ENCODE measurements at regions not wholly inside any gene's neighbourhood (a gene's known extent, or its start where the extent isn't known, plus 50 kb on each side); places are given as distances from the start of the nearest gene placed in this dataset.

DNA sequence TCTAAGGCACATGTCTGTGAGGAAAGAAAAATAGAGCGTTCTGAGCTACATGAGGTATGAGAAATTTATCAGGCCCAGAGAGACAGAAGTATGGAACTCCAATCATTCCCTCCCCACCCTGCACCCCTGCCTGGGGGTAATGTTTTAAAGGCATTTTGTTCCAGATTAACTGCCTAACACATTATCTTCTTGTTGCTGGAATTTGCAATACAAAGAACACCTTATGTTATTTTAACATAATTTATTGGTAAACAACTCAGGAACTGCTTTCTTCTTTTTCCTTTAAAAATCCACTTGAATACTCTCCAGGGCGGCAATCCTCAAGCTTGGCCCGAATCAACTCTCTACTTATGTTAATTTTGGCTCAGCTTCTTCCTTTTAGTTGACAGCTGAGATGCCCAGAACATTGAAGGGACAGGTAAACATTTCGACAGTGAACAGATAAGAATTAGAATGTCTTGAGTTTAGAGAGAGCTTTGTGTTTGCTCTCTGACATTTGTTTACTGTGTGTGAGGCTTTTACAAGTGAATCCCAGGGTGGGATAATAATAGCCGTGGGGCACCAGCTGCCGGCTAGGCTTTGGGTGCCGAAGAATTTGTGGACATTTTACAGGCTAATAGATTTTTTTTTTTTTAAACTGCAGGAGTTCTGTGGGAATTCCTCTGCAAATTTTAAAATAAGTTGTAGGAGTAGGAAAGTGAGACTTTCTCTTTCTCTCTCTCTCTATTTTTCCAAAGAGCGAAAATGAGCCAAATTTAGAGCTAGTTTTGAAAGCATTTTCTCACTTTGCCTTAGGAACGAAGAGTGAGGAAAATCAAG is 96.4 kb upstream of the TAF11L2 start:
- no TSS peak for BruUV-seq (replicated peaks)
- Histone ChIP-seq H4K8ac (ENCODE audit: low read depth in 2 of 2, low read length in 2 of 2) (no peak overlapping the region), H3K27me3 (ENCODE audit: control insufficient read depth, insufficient read depth, low read length) (peaks cover 18% of the 10 kb centered on the region), H3K9ac (ENCODE audit: low read depth, low read length) (no peak overlapping the region), H4K91ac (ENCODE audit: insufficient read depth, low read depth, low read length) (no peak overlapping the region), H3K4me1 (ENCODE audit: control insufficient read depth, insufficient read depth, low read length) (peaks cover 6% of the 10 kb centered on the region), H3K4ac (ENCODE audit: low read depth, low read length) (no peak overlapping the region), H2AK9ac (replicated peaks; ENCODE audit: low read depth, low read length, poor library complexity) (no peak overlapping the region), H3K56ac (ENCODE audit: extremely low read depth, insufficient read depth, low read length) (no peak overlapping the region), H3K9me1 (ENCODE audit: insufficient read depth, low read length) (peaks cover 12% of the 10 kb centered on the region), H2BK5ac (ENCODE audit: low read depth, low read length, poor library complexity, severe bottlenecking) (no peak overlapping the region), H2BK15ac (ENCODE audit: low read depth, low read length) (no peak overlapping the region), H3K9me3 (ENCODE audit: control insufficient read depth, insufficient read depth, low read length) (no peaks in the 10 kb centered on the region), H4K20me1 (ENCODE audit: insufficient read depth, low read length) (no peaks in the 10 kb centered on the region), H3K23ac (ENCODE audit: low read depth, low read length) (no peak overlapping the region), H3K79me1 (ENCODE audit: low read depth in 1 of 2, low read length in 2 of 2) (no peaks in the 10 kb centered on the region), H2BK120ac (ENCODE audit: low read depth, low read length) (no peak overlapping the region), H3K36me3 (ENCODE audit: control insufficient read depth, insufficient read depth, low read length) (no peaks in the 10 kb centered on the region), H3K18ac (ENCODE audit: low read depth, low read length) (no peak overlapping the region), H2AFZ (replicated peaks; ENCODE audit: low read length, poor library complexity) (no peak overlapping the region), H3K4me3 (ENCODE audit: insufficient read depth, low read depth, low read length) (no peak overlapping the region), H3K27ac (ENCODE audit: insufficient read depth, low read length) (no peak overlapping the region), H2BK20ac (ENCODE audit: low read depth, low read length) (no peak overlapping the region), H3K4me2 (ENCODE audit: low read depth, low read length) (no peak overlapping the region), H4K5ac (ENCODE audit: low read depth, low read length) (no peak overlapping the region), H2AK5ac (ENCODE audit: low read depth, low read length) (no peak overlapping the region), H3K14ac (replicated peaks; ENCODE audit: low read depth, low read length) (no peak overlapping the region)
- ChIA-PET POLR2A (ENCODE audit: unreplicated experiment) (no interaction called here), CTCF (interaction anchor here (0.9 to 1.2 kb wide), 2 partner anchors 9 to 150 kb away, joined by 3 read pairs; no protein-coding TSS in a partner anchor)
- ATAC-seq (ENCODE audit: low read depth) (no peak), DNase-seq (no peak)
- intact Hi-C loops (cut with micrococcal nuclease), result no loop called here
- dilution Hi-C loops (cut with HindIII; ENCODE audit: low sequenced_read_pairs, unreplicated experiment), result no loop called here
- no CpG with 5 or more reads among the region's 9 CpGs for WGBS, 2 experiments (ENCODE audit: extremely low coverage in 2 of 2, insufficient read length in 1 of 2)
- TF ChIP-seq, protein P1, sequence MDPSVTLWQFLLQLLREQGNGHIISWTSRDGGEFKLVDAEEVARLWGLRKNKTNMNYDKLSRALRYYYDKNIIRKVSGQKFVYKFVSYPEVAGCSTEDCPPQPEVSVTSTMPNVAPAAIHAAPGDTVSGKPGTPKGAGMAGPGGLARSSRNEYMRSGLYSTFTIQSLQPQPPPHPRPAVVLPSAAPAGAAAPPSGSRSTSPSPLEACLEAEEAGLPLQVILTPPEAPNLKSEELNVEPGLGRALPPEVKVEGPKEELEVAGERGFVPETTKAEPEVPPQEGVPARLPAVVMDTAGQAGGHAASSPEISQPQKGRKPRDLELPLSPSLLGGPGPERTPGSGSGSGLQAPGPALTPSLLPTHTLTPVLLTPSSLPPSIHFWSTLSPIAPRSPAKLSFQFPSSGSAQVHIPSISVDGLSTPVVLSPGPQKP (IDR thresholded peaks at IDR 0.05; ENCODE audit: borderline replicate concordance, low read depth, low read length), result no peak
- in situ Hi-C loops (cut with MboI; ENCODE audit: low sequenced_read_pairs), result no loop called here

All from IMR-90 (cell line).